ENCODE measurements at regions not wholly inside any gene's neighbourhood (a gene's known extent, or its start where the extent isn't known, plus 50 kb on each side); places are given as distances from the start of the nearest gene placed in this dataset.

- Histone ChIP-seq H3K27ac (ENCODE audit: control insufficient read depth, insufficient read depth, low read length) (no peak overlapping the region), H3K9me3 (ENCODE audit: control insufficient read depth, low read depth, low read length) (no peaks in the 10 kb centered on the region), H3K36me3 (ENCODE audit: control insufficient read depth in 2 of 2, extremely low read depth in 1 of 2, insufficient read depth in 2 of 2, low read length in 2 of 2) (no peaks in the 10 kb centered on the region), H3K27me3 (ENCODE audit: control insufficient read depth, extremely low read depth, insufficient read depth, low read length) (no peaks in the 10 kb centered on the region), H3K4me3 (ENCODE audit: control insufficient read depth in 2 of 3, extremely low read depth in 1 of 3, insufficient read depth in 2 of 3, low read depth in 1 of 3, low read length in 3 of 3) (no peak overlapping the region), H3K4me1 (ENCODE audit: control insufficient read depth, extremely low read depth, insufficient read depth, low read length) (no peaks in the 10 kb centered on the region), H3K9me1 (ENCODE audit: control insufficient read depth, extremely low read depth, insufficient read depth, low read length) (no peaks in the 10 kb centered on the region), H3K4me2 (ENCODE audit: control insufficient read depth, extremely low read depth, insufficient read depth, low read depth, low read length) (no peak overlapping the region), H3K9ac (ENCODE audit: control insufficient read depth, extremely low read depth, insufficient read depth, low read length) (no peak overlapping the region), H4K20me1 (ENCODE audit: control insufficient read depth, extremely low read depth, insufficient read depth, low read length) (no peaks in the 10 kb centered on the region), H3K79me2 (ENCODE audit: control insufficient read depth, insufficient read depth, low read length) (no peaks in the 10 kb centered on the region), H2AFZ (ENCODE audit: control insufficient read depth, low read length) (no peak overlapping the region)
- no peak for DNase-seq (ENCODE audit: low read depth, low spot score)
- dilution Hi-C loops (cut with MboI; ENCODE audit: extremely low pct_ligation_motif_present, low sequenced_read_pairs), result no loop called here
- TF ChIP-seq EZH2 (IDR thresholded peaks at IDR 0.05; ENCODE audit: low read length) (no peak), CTCF (optimal IDR thresholded peaks at IDR 0.05 in 1 of 3, IDR thresholded peaks at IDR 0.05 in 1 of 3, conservative IDR thresholded peaks at IDR 0.05 in 1 of 3; ENCODE audit: extremely low read depth in 1 of 3, insufficient read depth in 2 of 3, low read length in 3 of 3) (no peak)
- no peak for FAIRE-seq
Measured at GRCh38 chr2:139098961-139099360, 318.8 kb upstream of the NXPH2 start.

- dilution Hi-C loops (cut with MboI; ENCODE audit: extremely low pct_ligation_motif_present, low sequenced_read_pairs), result no loop called here
Measured at GRCh38 chr2:139083121-139083520, 302.9 kb upstream of the NXPH2 start.

More at GRCh38 chr2:139083121-139083520, 302.9 kb upstream of the NXPH2 start:
- no peaks in the 10 kb centered on the region for H3K9me3 ChIP-seq (ENCODE audit: control insufficient read depth, low read depth, low read length)
- no peaks in the 10 kb centered on the region for H4K20me1 ChIP-seq (ENCODE audit: control insufficient read depth, extremely low read depth, insufficient read depth, low read length)
- no peaks in the 10 kb centered on the region for H3K27me3 ChIP-seq (ENCODE audit: control insufficient read depth, extremely low read depth, insufficient read depth, low read length)
- no peak overlapping the region for H2AFZ ChIP-seq (ENCODE audit: control insufficient read depth, low read length)
- FAIRE-seq (no peak), DNase-seq (ENCODE audit: low read depth, low spot score) (no peak)
- H3K4me1 ChIP-seq (ENCODE audit: control insufficient read depth, extremely low read depth, insufficient read depth, low read length), result no peaks in the 10 kb centered on the region
- H3K4me3 ChIP-seq (ENCODE audit: control insufficient read depth in 2 of 3, extremely low read depth in 1 of 3, insufficient read depth in 2 of 3, low read depth in 1 of 3, low read length in 3 of 3), result no peak overlapping the region
- no peaks in the 10 kb centered on the region for H3K79me2 ChIP-seq (ENCODE audit: control insufficient read depth, insufficient read depth, low read length)
- no peak overlapping the region for H3K4me2 ChIP-seq (ENCODE audit: control insufficient read depth, extremely low read depth, insufficient read depth, low read depth, low read length)
- no peak overlapping the region for H3K27ac ChIP-seq (ENCODE audit: control insufficient read depth, insufficient read depth, low read length)
- H3K9me1 ChIP-seq (ENCODE audit: control insufficient read depth, extremely low read depth, insufficient read depth, low read length), result no peaks in the 10 kb centered on the region
- TF ChIP-seq EZH2 (IDR thresholded peaks at IDR 0.05; ENCODE audit: low read length) (no peak), CTCF (optimal IDR thresholded peaks at IDR 0.05 in 1 of 3, IDR thresholded peaks at IDR 0.05 in 1 of 3, conservative IDR thresholded peaks at IDR 0.05 in 1 of 3; ENCODE audit: extremely low read depth in 1 of 3, insufficient read depth in 2 of 3, low read length in 3 of 3) (no peak)
- no peaks in the 10 kb centered on the region for H3K36me3 ChIP-seq (ENCODE audit: control insufficient read depth in 2 of 2, extremely low read depth in 1 of 2, insufficient read depth in 2 of 2, low read length in 2 of 2)
- H3K9ac ChIP-seq (ENCODE audit: control insufficient read depth, extremely low read depth, insufficient read depth, low read length), result no peak overlapping the region
